ENCODE measurements at regions not wholly inside any gene's neighbourhood (a gene's known extent, or its start where the extent isn't known, plus 50 kb on each side); places are given as distances from the start of the nearest gene placed in this dataset.
A peak's percentile ranks its signal among the peaks of the same experiment; 100 is the strongest.
"Not testable (repeated sequence)": the region's sequence is repeated elsewhere in the genome, so short reads cannot be mapped to it uniquely, and the experiment has no call there.

DNA sequence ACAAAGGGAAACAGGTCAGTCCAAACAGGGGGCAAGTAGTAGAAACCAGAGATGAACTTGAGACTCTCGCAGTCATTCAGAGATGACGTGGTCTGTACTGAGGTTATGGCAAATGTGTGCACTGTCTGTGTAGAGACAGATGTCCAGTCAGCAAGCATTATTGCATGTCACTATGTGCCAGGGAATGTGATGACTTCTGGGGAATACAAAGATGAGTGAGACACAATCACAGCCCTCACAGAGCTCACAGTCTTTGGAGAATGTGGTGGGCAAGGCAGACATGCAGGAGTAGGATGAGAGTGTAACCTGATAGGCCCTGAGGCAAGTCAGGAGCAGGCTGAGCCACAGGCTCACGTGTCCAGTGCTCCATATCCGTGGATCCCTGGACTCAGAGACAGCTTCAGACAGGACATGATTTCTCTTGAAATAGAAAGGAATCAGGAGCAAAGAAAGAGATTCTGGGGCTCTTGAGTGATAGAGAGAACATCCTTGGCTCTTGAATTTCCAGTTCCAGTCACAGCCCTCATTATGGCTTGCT is 550.7 kb downstream of the ETS1 start:
- FAIRE-seq (no peak), DNase-seq (ENCODE audit: low read depth in 1 of 2, low spot score in 1 of 2) (no peak), ATAC-seq (no peak)
- Histone ChIP-seq H3K4me2 (no peak overlapping the region), H3K4me3 (no peak overlapping the region), H3K27ac (no peak overlapping the region), H3K4me1 (no peaks in the 10 kb centered on the region), H3K9me3 (no peaks in the 10 kb centered on the region)
- POLR2A ChIA-PET, result no interaction called here
- WGBS (ENCODE audit: missing lambda C conversion rate), result 28% methylated on average over 4 of the region's 4 CpGs
- TF ChIP-seq KDM1A (IDR thresholded peaks at IDR 0.05; ENCODE audit: low read depth), result no peak
- TF ChIP-seq NR3C1 (IDR thresholded peaks at IDR 0.05), result no peak
- TF ChIP-seq, protein P1, sequence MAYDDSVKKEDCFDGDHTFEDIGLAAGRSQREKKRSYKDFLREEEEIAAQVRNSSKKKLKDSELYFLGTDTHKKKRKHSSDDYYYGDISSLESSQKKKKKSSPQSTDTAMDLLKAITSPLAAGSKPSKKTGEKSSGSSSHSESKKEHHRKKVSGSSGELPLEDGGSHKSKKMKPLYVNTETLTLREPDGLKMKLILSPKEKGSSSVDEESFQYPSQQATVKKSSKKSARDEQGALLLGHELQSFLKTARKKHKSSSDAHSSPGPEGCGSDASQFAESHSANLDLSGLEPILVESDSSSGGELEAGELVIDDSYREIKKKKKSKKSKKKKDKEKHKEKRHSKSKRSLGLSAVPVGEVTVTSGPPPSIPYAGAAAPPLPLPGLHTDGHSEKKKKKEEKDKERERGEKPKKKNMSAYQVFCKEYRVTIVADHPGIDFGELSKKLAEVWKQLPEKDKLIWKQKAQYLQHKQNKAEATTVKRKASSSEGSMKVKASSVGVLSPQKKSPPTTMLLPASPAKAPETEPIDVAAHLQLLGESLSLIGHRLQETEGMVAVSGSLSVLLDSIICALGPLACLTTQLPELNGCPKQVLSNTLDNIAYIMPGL (CRISPR knock-in tag; IDR thresholded peaks at IDR 0.05; ENCODE audit: borderline replicate concordance), result no peak
- TF ChIP-seq FOSL2 (IDR thresholded peaks at IDR 0.05), result no peak
- TF ChIP-seq FOSL2 (CRISPR knock-in tag; IDR thresholded peaks at IDR 0.05), result no peak
- no peak for TF ChIP-seq CHD2 (IDR thresholded peaks at IDR 0.05; ENCODE audit: low read length, partially characterized antibody)
- TF ChIP-seq NPAS2 (CRISPR knock-in tag; IDR thresholded peaks at IDR 0.05; ENCODE audit: borderline replicate concordance), result no peak
- no peak for TF ChIP-seq MYC (IDR thresholded peaks at IDR 0.05; ENCODE audit: borderline replicate concordance, low read length)
- TF ChIP-seq, protein P2, sequence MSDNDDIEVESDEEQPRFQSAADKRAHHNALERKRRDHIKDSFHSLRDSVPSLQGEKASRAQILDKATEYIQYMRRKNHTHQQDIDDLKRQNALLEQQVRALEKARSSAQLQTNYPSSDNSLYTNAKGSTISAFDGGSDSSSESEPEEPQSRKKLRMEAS (IDR thresholded peaks at IDR 0.05), result no peak
- TF ChIP-seq HOXA7 (CRISPR knock-in tag; IDR thresholded peaks at IDR 0.05), result no peak
- no peak for TF ChIP-seq RCOR1 (IDR thresholded peaks at IDR 0.05; ENCODE audit: low read depth, low read length)
- TF ChIP-seq ZSCAN20 (CRISPR knock-in tag; IDR thresholded peaks at IDR 0.05), result no peak
- TF ChIP-seq HEYL (CRISPR knock-in tag; IDR thresholded peaks at IDR 0.05), result no peak
- no peak for TF ChIP-seq EHMT2 (IDR thresholded peaks at IDR 0.05; ENCODE audit: low read depth)
- no peak for TF ChIP-seq POLR2A (IDR thresholded peaks at IDR 0.05; ENCODE audit: low read length)
- no peak for TF ChIP-seq CEBPB (IDR thresholded peaks at IDR 0.05)
- no peak for TF ChIP-seq CBX2 (IDR thresholded peaks at IDR 0.05; ENCODE audit: borderline replicate concordance, low read depth)
- no peak for TF ChIP-seq TFCP2L1 (CRISPR knock-in tag; IDR thresholded peaks at IDR 0.05)
- no peak for TF ChIP-seq SREBF2 (IDR thresholded peaks at IDR 0.05)
- TF ChIP-seq RNF2 (IDR thresholded peaks at IDR 0.05; ENCODE audit: borderline replicate concordance, low read depth), result no peak
- no peak for TF ChIP-seq TP53 (CRISPR knock-in tag; IDR thresholded peaks at IDR 0.05)
- CTCF ChIA-PET, result interaction anchor here (2.6 kb wide), 1 partner anchor 121 kb away, joined by 6 read pairs; no protein-coding TSS in a partner anchor

DNA sequence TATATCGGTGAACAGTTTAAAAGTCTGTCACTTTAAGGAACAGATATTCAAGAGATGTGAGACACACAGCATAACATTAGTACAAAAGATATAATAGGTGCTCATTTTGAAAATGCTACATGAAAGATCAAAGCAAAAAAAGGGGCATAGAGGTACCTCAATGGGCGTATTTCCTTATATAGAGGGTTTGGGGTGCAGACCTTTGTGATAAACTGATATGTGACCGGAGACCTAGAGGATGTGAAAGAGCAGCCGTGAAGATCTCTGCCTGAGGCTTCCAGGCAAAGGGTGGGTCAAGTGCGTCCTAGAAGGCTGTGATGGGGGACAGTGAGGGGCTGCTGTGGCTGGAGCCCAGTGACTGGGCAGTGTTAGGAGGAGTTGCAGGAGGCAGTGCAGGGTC is 551.4 kb downstream of the ETS1 start:
- DNase-seq (ENCODE audit: low read depth in 1 of 2, low spot score in 1 of 2) (no peak), ATAC-seq (no peak), FAIRE-seq (no peak)
- H3K9me3 ChIP-seq, result no peaks in the 10 kb centered on the region
- ChIA-PET POLR2A (no interaction called here), CTCF (no interaction called here)
- no peak overlapping the region for H3K4me2 ChIP-seq
- H3K4me3 ChIP-seq, result no peak overlapping the region
- no peaks in the 10 kb centered on the region for H3K4me1 ChIP-seq
- TF ChIP-seq NFE2L2 (conservative IDR thresholded peaks at IDR 0.05; ENCODE audit: low read length) (no peak), HOXB13 (CRISPR knock-in tag; IDR thresholded peaks at IDR 0.05; ENCODE audit: low read depth) (no peak)
- WGBS (ENCODE audit: missing lambda C conversion rate), result 25% methylated on average over 5 of the region's 5 CpGs
- no peak overlapping the region for H3K27ac ChIP-seq

DNA sequence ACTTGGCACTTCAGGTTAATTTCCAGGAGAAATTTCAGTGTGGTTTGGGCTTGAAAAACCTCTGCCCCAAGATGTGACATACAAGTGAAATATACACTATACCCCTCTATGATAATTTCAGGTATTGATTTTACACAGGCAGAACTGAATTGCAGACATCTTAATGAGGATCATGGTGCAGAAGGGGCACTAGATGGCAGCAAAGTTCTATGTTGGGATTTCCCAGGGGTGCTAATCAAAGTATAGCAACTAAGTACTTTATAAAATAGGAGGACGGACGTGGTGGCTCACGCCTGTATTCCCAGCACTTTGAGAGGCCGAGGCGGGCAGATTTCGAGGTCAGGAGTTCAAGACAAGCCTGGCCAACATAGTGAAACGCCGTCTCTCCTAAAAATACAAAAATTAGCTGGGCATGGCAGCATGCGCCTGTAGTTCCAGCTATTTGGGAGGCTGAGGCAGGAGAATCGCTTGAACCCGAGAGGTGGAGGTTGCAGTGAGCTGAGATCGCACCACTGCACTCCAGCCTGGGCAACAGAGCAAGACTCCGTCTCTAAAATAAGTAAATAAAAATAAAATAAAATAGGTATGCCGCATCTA is 555.7 kb downstream of the ETS1 start:
- POLR2A ChIA-PET, H3K27ac ChIP-seq, H3K4me2 ChIP-seq, H3K4me3 ChIP-seq, H3K4me1 ChIP-seq, FAIRE-seq, H3K9me3 ChIP-seq: not testable (repeated sequence)
- CTCF ChIA-PET, result interaction anchor here (0.6 to 1.2 kb wide), 15 partner anchors 11 to 955 kb away, joined by 3 to 5 read pairs (median 3); no protein-coding TSS in a partner anchor
- DNase-seq (ENCODE audit: low read depth in 1 of 2, low spot score in 1 of 2) (peak; percentile 28 to 51), ATAC-seq (peak; percentile 80 to 93; a peak in 4 of 6 replicates)
- 16% methylated on average over 14 of the region's 14 CpGs for WGBS (ENCODE audit: missing lambda C conversion rate)
- TF ChIP-seq, protein P3, sequence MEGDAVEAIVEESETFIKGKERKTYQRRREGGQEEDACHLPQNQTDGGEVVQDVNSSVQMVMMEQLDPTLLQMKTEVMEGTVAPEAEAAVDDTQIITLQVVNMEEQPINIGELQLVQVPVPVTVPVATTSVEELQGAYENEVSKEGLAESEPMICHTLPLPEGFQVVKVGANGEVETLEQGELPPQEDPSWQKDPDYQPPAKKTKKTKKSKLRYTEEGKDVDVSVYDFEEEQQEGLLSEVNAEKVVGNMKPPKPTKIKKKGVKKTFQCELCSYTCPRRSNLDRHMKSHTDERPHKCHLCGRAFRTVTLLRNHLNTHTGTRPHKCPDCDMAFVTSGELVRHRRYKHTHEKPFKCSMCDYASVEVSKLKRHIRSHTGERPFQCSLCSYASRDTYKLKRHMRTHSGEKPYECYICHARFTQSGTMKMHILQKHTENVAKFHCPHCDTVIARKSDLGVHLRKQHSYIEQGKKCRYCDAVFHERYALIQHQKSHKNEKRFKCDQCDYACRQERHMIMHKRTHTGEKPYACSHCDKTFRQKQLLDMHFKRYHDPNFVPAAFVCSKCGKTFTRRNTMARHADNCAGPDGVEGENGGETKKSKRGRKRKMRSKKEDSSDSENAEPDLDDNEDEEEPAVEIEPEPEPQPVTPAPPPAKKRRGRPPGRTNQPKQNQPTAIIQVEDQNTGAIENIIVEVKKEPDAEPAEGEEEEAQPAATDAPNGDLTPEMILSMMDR (IDR thresholded peaks at IDR 0.05), result peak; percentile 67
- TF ChIP-seq RAD21 (conservative IDR thresholded peaks at IDR 0.05 in 1 of 2, IDR thresholded peaks at IDR 0.05 in 1 of 2) (peak; percentile 80 to 84), SMC3 (IDR thresholded peaks at IDR 0.05) (peak; percentile 37; the same call in 2 of the 3 replicates)
